CD4-positive, alpha-beta T cell (primary cell): ENCODE measurements at regions not wholly inside any gene's neighbourhood (a gene's known extent, or its start where the extent isn't known, plus 50 kb on each side); places are given as distances from the start of the nearest gene placed in this dataset.
A peak's percentile ranks its signal among the peaks of the same experiment; 100 is the strongest.

Source experiments
- ATAC-seq: fragments of 200-7000 bp; cut with Tn5 transposase; one replicate; pipeline ENCODE4 v1.10.0; 2022; ENCODE audit warnings: mild to moderate bottlenecking; ENCODE audit not compliant: poor library complexity
- CTCF ChIA-PET: fragments of 350-600 bp; sonication (Branson Sonifier 250); formaldehyde crosslinking; loops from one replicate; lab custom pipeline; 2021; ENCODE audit warnings: antibody characterized with exemption, inconsistent platforms; lab: Charles Lee
- POLR2A ChIA-PET: fragments of 350-600 bp; sonication (Branson Sonifier 250); formaldehyde crosslinking; loops from one replicate; lab custom pipeline; 2021; ENCODE audit warnings: antibody characterized with exemption, inconsistent platforms; lab: Charles Lee
- DNase-seq, 14 experiments: peaks; one replicate each; pipeline ENCODE4 v3.0.0-alpha.2; 2013 to 2020; ENCODE audit warnings: mixed read lengths in 2 of 14
- H3K27ac ChIP-seq, 2 donors: one replicate each; pipeline versions ENCODE4 v1.5.1 to v1.7.0; 2013; ENCODE audit warnings: low read length in 2 of 2, low read depth in 1 of 2, mild to moderate bottlenecking in 1 of 2
- H3K27me3 ChIP-seq, 2 experiments: 1 replicate in 1 of 2; 2 replicates in 1 of 2; pipeline versions ENCODE4 v1.6.1 to v1.7.0; 2013; ENCODE audit warnings: low read length in 2 of 2, control low read depth in 1 of 2, mild to moderate bottlenecking in 1 of 2, moderate library complexity in 1 of 2; ENCODE audit not compliant: insufficient read depth in 2 of 2, control insufficient read depth in 1 of 2
- H3K36me3 ChIP-seq: one replicate; pipeline ENCODE4 v1.6.1; 2013; ENCODE audit warnings: low read length, control low read depth; ENCODE audit not compliant: insufficient read depth
- H3K4me1 ChIP-seq: one replicate; pipeline ENCODE4 v1.6.1; 2013; ENCODE audit warnings: low read length, control low read depth; ENCODE audit not compliant: insufficient read depth
- H3K4me3 ChIP-seq: one replicate; pipeline ENCODE4 v1.5.1; 2013; ENCODE audit warnings: mild to moderate bottlenecking, low read length, moderate library complexity
- H3K9me3 ChIP-seq, 2 experiments: 1 replicate in 1 of 2; 2 replicates in 1 of 2; pipeline versions ENCODE4 v1.6.1 to v1.7.0; 2013; ENCODE audit warnings: low read length in 2 of 2, mild to moderate bottlenecking in 2 of 2, control low read depth in 1 of 2, moderate library complexity in 1 of 2; ENCODE audit not compliant: control insufficient read depth in 1 of 2, insufficient read depth in 1 of 2
- H3K27ac Mint-ChIP-seq: one replicate; pipeline ENCODE4 v1.8.0; 2020; ENCODE audit warnings: mixed read lengths
- H3K27me3 Mint-ChIP-seq: one replicate; pipeline ENCODE4 v1.8.0; 2021; ENCODE audit warnings: mixed read lengths
- H3K36me3 Mint-ChIP-seq: one replicate; pipeline ENCODE4 v1.8.0; 2021; ENCODE audit warnings: low read depth, mixed read lengths
- H3K4me1 Mint-ChIP-seq: one replicate; pipeline ENCODE4 v1.8.0; 2021; ENCODE audit warnings: low read depth, mixed read lengths
- H3K4me3 Mint-ChIP-seq: one replicate; pipeline ENCODE4 v1.8.0; 2020; ENCODE audit warnings: mild to moderate bottlenecking, mixed read lengths
- H3K9me3 Mint-ChIP-seq: one replicate; pipeline ENCODE4 v1.8.0; 2020; ENCODE audit warnings: mixed read lengths
- intact Hi-C, 2 experiments: fragments of 100-400 bp; cut with DNase I in 1 of 2; cut with micrococcal nuclease in 1 of 2; formaldehyde crosslinking; loops; one replicate each; pipeline versions ENCODE4 v1.15.1 to v1.9.0; 2023 to 2025; cut with DNase I, micrococcal nuclease
- TF ChIP-seq, protein P1 (sequence below): fragments of 200-600 bp; IDR thresholded peaks from one replicate; pipeline ENCODE4 v1.8.0; 2022; ENCODE audit warnings: antibody characterized with exemption, mild to moderate bottlenecking

DNA sequence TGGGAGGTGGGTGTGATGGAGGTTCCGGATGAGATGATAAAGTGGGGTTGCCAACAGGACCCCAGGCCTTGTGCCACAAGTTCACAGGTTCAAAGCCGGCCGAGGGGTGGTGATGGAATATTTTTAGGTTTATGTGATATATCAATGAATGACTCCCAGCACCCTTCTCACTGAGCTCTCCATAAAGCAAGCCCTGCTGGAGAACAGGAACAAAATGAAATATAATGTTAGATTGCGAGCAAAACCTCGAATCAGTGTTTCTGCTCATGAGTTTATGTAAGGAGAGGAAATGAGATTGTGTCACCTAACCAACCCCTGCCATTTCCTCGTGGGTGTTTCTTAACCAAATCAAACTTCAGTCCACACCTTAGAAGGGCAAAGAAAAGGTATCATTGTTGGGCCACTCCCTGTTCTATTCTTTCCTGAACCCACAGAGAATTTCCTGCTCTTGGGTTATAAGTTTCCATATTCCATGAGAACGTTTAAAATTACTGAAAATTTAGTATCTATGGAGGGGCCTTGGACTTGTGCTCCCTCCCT is 192.2 kb upstream of the EXOC2 start:
- Histone ChIP-seq H3K36me3 (no peaks in the 10 kb centered on the region), H3K9me3 (peaks cover 0 to 6% of the 10 kb centered on the region in 2 experiments), H3K27me3 (no peaks in the 10 kb centered on the region), H3K4me3 (no peak overlapping the region), H3K4me1 (no peaks in the 10 kb centered on the region), H3K27ac (no peak overlapping the region)
- TF ChIP-seq, protein P1, sequence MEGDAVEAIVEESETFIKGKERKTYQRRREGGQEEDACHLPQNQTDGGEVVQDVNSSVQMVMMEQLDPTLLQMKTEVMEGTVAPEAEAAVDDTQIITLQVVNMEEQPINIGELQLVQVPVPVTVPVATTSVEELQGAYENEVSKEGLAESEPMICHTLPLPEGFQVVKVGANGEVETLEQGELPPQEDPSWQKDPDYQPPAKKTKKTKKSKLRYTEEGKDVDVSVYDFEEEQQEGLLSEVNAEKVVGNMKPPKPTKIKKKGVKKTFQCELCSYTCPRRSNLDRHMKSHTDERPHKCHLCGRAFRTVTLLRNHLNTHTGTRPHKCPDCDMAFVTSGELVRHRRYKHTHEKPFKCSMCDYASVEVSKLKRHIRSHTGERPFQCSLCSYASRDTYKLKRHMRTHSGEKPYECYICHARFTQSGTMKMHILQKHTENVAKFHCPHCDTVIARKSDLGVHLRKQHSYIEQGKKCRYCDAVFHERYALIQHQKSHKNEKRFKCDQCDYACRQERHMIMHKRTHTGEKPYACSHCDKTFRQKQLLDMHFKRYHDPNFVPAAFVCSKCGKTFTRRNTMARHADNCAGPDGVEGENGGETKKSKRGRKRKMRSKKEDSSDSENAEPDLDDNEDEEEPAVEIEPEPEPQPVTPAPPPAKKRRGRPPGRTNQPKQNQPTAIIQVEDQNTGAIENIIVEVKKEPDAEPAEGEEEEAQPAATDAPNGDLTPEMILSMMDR, result no peak
- no peaks in the 10 kb centered on the region for H3K36me3 Mint-ChIP-seq
- no peaks in the 10 kb centered on the region for H3K9me3 Mint-ChIP-seq
- peak in 1 of 14 experiments; percentile 4 for DNase-seq
- POLR2A ChIA-PET, result no interaction called here
- H3K4me3 Mint-ChIP-seq, result no peak overlapping the region
- no peak for ATAC-seq
- peaks cover 11% of the 10 kb centered on the region for H3K4me1 Mint-ChIP-seq
- no peak overlapping the region for H3K27ac Mint-ChIP-seq
- CTCF ChIA-PET, result no interaction called here
- H3K27me3 Mint-ChIP-seq, result peaks cover 19% of the 10 kb centered on the region
- intact Hi-C loops, result no loop called here

DNA sequence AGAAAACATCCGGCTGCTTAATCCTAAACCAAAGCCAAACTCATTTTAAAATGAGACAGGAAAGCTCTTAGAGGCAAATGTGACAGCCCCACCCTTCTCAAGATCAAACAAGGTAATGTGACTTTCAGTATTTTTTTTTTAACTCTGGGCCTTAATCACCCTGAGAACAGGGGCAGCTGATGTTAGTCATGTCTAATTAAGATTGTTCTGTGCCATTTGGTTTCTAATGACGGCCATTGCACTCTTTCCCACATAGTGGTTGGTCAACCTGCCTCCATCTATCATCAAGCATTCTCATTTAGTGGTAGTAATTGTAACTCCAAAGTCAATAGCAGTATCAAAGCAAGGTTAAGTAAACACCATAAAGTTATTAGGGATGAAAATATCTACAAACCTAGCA is 191.6 kb upstream of the EXOC2 start:
- no peaks in the 10 kb centered on the region for H3K36me3 Mint-ChIP-seq
- no peak overlapping the region for H3K27ac ChIP-seq

DNA sequence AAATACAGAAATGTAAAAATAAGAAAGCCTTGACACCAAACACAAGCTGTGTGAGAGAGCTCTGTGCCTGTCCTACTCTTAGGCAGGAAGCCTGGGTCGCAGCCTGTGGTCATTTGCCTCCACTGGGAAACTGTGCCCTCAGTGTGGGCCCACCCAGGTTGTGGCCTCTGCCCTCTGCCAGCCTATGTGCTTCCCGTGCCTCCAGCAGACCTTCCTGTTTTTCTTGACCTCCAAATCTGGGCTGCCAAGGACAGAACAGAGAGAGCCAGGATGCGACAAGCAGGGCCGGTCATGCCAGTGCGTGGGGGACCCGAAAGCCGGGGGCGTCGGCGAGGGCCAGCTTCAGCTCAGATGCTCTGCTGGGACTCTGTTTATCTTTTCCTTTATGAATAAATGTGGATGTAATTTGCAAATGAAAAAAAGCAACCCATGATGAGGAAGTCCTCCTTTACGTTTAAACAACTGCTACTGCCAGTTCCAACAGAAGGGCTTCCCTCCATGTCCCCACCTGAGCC is 189.2 kb upstream of the EXOC2 start:
- no peak overlapping the region for H3K4me3 ChIP-seq
- H3K27ac Mint-ChIP-seq, result no peak overlapping the region
- ChIA-PET CTCF (no interaction called here), POLR2A (no interaction called here)
- H3K36me3 Mint-ChIP-seq, result no peaks in the 10 kb centered on the region
- H3K9me3 Mint-ChIP-seq, result no peaks in the 10 kb centered on the region
- intact Hi-C loops, result no loop called here
- H3K4me3 Mint-ChIP-seq, result no peak overlapping the region
- peaks cover 11% of the 10 kb centered on the region for H3K4me1 Mint-ChIP-seq
- no peaks in the 10 kb centered on the region for H3K36me3 ChIP-seq
- no peak for DNase-seq
- peaks cover 24% of the 10 kb centered on the region for H3K27me3 Mint-ChIP-seq
- H3K9me3 ChIP-seq, result no peaks in the 10 kb centered on the region
- H3K4me1 ChIP-seq, result no peaks in the 10 kb centered on the region
- ATAC-seq, result no peak
- TF ChIP-seq, protein P1, result no peak
- no peaks in the 10 kb centered on the region for H3K27me3 ChIP-seq
- no peak overlapping the region for H3K27ac ChIP-seq

More for the DNA sequence above, 191.6 kb upstream of the EXOC2 start:
- Mint-ChIP-seq H3K4me3 (no peak overlapping the region), H3K9me3 (no peaks in the 10 kb centered on the region), H3K27ac (no peak overlapping the region), H3K4me1 (peaks cover 11% of the 10 kb centered on the region), H3K27me3 (peaks cover 19% of the 10 kb centered on the region)
- Histone ChIP-seq H3K27me3 (no peaks in the 10 kb centered on the region), H3K4me3 (no peak overlapping the region), H3K36me3 (no peaks in the 10 kb centered on the region), H3K4me1 (no peaks in the 10 kb centered on the region), H3K9me3 (peaks cover 0 to 6% of the 10 kb centered on the region in 2 experiments)
- intact Hi-C loops, result no loop called here
- no peak for ATAC-seq
- TF ChIP-seq, protein P1, result no peak
- CTCF ChIA-PET, result no interaction called here
- POLR2A ChIA-PET, result no interaction called here
- peak in 1 of 14 experiments; percentile 14 for DNase-seq
